ENCODE measurements at regions not wholly inside any gene's neighbourhood (a gene's known extent, or its start where the extent isn't known, plus 50 kb on each side); places are given as distances from the start of the nearest gene placed in this dataset.
"Not testable (repeated sequence)": the region's sequence is repeated elsewhere in the genome, so short reads cannot be mapped to it uniquely, and the experiment has no call there.

DNA sequence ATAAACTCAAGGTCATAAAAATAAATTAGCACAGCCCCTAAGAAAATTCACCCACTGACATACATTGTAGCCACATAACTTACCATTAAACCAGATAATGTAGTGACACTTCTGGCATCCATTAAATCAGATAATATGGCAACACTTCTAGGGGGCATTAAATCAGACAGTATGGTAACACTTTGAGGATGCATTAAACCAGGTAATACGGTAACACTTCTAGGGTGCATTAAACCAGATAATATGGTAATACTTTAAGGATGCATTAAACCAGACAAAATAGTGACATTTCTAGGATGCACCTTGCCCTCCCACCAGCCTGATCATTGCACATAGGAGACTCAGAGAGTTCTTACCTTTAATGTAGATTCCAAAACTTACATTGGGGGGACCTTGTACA, 1220.5 kb upstream of the TMEM132C start:
- H3K4me1 Mint-ChIP-seq (ENCODE audit: unreplicated experiment) = no peaks in the 10 kb centered on the region
- H3K27me3 Mint-ChIP-seq (ENCODE audit: unreplicated experiment) = no peaks in the 10 kb centered on the region
- H3K4me3 Mint-ChIP-seq (ENCODE audit: unreplicated experiment) = no peak overlapping the region
- no peak overlapping the region for H3K27ac Mint-ChIP-seq (ENCODE audit: unreplicated experiment)
- no peak for DNase-seq (ENCODE audit: extremely low spot score, unreplicated experiment)
- H3K9me3 Mint-ChIP-seq (ENCODE audit: unreplicated experiment) = peaks cover 9% of the 10 kb centered on the region
- TF ChIP-seq, protein P1, sequence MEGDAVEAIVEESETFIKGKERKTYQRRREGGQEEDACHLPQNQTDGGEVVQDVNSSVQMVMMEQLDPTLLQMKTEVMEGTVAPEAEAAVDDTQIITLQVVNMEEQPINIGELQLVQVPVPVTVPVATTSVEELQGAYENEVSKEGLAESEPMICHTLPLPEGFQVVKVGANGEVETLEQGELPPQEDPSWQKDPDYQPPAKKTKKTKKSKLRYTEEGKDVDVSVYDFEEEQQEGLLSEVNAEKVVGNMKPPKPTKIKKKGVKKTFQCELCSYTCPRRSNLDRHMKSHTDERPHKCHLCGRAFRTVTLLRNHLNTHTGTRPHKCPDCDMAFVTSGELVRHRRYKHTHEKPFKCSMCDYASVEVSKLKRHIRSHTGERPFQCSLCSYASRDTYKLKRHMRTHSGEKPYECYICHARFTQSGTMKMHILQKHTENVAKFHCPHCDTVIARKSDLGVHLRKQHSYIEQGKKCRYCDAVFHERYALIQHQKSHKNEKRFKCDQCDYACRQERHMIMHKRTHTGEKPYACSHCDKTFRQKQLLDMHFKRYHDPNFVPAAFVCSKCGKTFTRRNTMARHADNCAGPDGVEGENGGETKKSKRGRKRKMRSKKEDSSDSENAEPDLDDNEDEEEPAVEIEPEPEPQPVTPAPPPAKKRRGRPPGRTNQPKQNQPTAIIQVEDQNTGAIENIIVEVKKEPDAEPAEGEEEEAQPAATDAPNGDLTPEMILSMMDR (IDR thresholded peaks at IDR 0.05) = no peak
- H3K36me3 Mint-ChIP-seq (ENCODE audit: unreplicated experiment) = no peaks in the 10 kb centered on the region

DNA sequence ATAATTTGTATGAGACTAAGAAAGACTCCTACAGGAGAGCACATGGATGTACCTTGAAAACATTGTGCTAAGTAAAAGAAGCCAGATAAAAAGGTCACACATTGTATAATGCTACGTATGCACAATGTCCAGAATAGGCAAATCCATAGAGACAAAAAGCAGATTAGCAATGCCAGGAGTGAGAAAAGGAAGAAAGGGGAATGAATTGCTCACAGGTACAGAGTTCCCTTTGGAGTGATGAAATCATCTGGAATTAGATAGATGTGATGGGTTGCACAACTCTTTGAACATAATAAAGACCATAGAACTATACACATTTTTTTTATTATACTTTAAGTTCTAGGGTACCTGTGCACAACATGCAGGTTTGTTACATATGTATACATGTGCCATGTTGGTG, 1218.9 kb upstream of the TMEM132C start:
- Mint-ChIP-seq H3K27ac (ENCODE audit: unreplicated experiment) (no peak overlapping the region), H3K27me3 (ENCODE audit: unreplicated experiment) (no peaks in the 10 kb centered on the region), H3K36me3 (ENCODE audit: unreplicated experiment) (no peaks in the 10 kb centered on the region), H3K4me1 (ENCODE audit: unreplicated experiment) (no peaks in the 10 kb centered on the region), H3K9me3 (ENCODE audit: unreplicated experiment) (peaks cover 7% of the 10 kb centered on the region), H3K4me3 (ENCODE audit: unreplicated experiment) (no peak overlapping the region)
- TF ChIP-seq, protein P1 (IDR thresholded peaks at IDR 0.05) = no peak
- no peak for DNase-seq (ENCODE audit: extremely low spot score, unreplicated experiment)

DNA sequence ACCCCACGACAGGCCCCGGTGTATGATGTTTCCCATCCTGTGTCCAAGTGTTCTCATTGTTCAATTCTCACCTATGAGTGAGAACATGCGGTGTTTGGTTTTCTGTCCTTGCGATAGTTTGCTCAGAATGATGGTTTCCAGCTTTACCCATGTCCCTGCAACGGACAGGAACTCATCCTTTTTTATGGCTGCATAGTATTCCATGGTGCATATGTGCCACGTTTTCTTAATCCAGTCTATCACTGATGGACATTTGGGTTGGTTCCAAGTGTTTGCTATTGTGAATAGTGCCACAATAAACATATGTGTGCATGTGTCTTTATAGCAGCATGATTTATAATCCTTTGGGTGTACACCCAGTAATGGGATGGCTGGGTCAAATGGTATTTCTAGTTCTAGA, 1218.4 kb upstream of the TMEM132C start:
- not testable (repeated sequence) for H3K9me3 Mint-ChIP-seq (ENCODE audit: unreplicated experiment); H3K4me1 Mint-ChIP-seq (ENCODE audit: unreplicated experiment); H3K36me3 Mint-ChIP-seq (ENCODE audit: unreplicated experiment); DNase-seq (ENCODE audit: extremely low spot score, unreplicated experiment); H3K4me3 Mint-ChIP-seq (ENCODE audit: unreplicated experiment); H3K27ac Mint-ChIP-seq (ENCODE audit: unreplicated experiment); H3K27me3 Mint-ChIP-seq (ENCODE audit: unreplicated experiment)

DNA sequence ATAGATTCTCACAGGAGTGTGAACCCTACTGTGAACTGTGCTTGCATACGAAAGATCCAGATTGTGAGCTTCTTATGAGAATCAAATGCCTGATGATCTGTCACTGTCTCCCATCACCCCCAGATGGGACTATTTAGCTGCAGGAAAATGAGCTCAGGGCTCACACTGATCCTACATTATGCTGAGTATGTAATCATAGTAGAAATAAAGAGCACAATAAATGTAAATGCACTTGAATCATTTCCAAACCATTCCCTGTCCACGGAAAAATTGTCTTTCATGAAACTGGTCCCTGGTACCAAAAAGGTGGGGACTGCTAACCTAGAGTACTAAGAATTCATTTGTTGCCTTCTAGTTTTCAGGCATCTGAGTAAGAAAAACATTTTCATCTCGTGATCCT, 1215.8 kb upstream of the TMEM132C start:
- DNase-seq (ENCODE audit: extremely low spot score, unreplicated experiment) = no peak
- TF ChIP-seq, protein P1 (IDR thresholded peaks at IDR 0.05) = no peak
- Mint-ChIP-seq H3K9me3 (ENCODE audit: unreplicated experiment) (peaks cover 17% of the 10 kb centered on the region), H3K27me3 (ENCODE audit: unreplicated experiment) (no peaks in the 10 kb centered on the region), H3K4me3 (ENCODE audit: unreplicated experiment) (no peak overlapping the region), H3K4me1 (ENCODE audit: unreplicated experiment) (no peaks in the 10 kb centered on the region), H3K27ac (ENCODE audit: unreplicated experiment) (no peak overlapping the region), H3K36me3 (ENCODE audit: unreplicated experiment) (no peaks in the 10 kb centered on the region)

DNA sequence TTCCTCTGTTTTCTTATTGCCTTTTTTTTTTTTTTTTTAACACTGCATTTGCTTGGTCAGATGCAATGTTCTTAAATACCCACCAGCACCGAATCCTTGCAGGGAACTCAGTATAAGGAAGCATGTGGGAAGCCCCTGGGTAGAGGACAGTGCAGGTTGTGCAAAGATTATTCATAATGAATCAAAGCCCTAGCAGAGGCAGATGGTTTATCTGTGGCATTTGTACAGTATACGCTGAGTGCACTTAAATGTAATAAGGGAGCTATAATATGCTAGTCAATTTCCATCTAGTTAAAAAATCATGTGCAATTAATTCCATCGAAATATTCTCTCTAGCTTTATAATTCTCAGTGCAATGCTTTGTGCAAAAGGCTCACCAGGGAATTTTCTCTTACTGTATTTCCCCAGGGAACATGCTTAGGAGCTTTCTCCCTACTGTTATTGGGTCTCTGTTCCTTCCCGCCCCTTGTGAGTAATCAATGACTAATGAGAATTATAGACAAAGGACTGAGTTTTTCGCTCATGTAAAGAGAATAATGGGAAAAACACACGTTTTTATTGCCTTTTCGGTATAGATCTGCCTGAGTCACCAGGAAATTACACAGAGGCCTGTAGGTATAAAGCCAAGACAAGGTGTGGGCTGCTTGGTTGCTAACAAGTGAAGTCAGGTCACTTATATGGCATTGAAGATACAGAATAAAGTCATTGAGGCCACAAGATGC, 1214.3 kb upstream of the TMEM132C start:
- H3K4me1 Mint-ChIP-seq (ENCODE audit: unreplicated experiment) = no peaks in the 10 kb centered on the region
- no peaks in the 10 kb centered on the region for H3K36me3 Mint-ChIP-seq (ENCODE audit: unreplicated experiment)
- no peak overlapping the region for H3K4me3 Mint-ChIP-seq (ENCODE audit: unreplicated experiment)
- no peak for DNase-seq (ENCODE audit: extremely low spot score, unreplicated experiment)
- TF ChIP-seq, protein P1 (IDR thresholded peaks at IDR 0.05) = no peak
- peaks cover 17% of the 10 kb centered on the region for H3K9me3 Mint-ChIP-seq (ENCODE audit: unreplicated experiment)
- H3K27me3 Mint-ChIP-seq (ENCODE audit: unreplicated experiment) = no peaks in the 10 kb centered on the region
- H3K27ac Mint-ChIP-seq (ENCODE audit: unreplicated experiment) = no peak overlapping the region

All from osteocyte (in vitro differentiated cells).